A549 (cell line): ENCODE measurements at regions not wholly inside any gene's neighbourhood (a gene's known extent, or its start where the extent isn't known, plus 50 kb on each side); places are given as distances from the start of the nearest gene placed in this dataset.
"Not testable (repeated sequence)": the region's sequence is repeated elsewhere in the genome, so short reads cannot be mapped to it uniquely, and the experiment has no call there.

Source experiments
- CTCF ChIP-seq: fragments of >200 bp; sonication (Bioruptor Twin); formaldehyde crosslinking; IDR thresholded peaks from 3 replicates; pipeline ENCODE4 v1.5.1; 2016
- ESRRA ChIP-seq: fragments of 150-350 bp; IDR thresholded peaks from 2 replicates; pipeline ENCODE4 v1.6.1; 2014; ENCODE audit warnings: mild to moderate bottlenecking, low read length, borderline replicate concordance
- MAX ChIP-seq: IDR thresholded peaks from 2 replicates; pipeline ENCODE4 v1.6.1; 2012
- POLR2A ChIP-seq: IDR thresholded peaks from 2 replicates; pipeline ENCODE4 v1.6.1; 2012; ENCODE audit warnings: mild to moderate bottlenecking, low read length
- POLR2AphosphoS2 ChIP-seq: conservative IDR thresholded peaks from 2 replicates; pipeline ENCODE4 v1.6.1; 2012; ENCODE audit warnings: low read length, improper control_type of control experiment, inconsistent platforms
- REST ChIP-seq: fragments of 200-600 bp; sonication (generic); IDR thresholded peaks from 2 replicates; pipeline ENCODE4 v1.6.1; 2016; ENCODE audit warnings: antibody characterized with exemption, mild to moderate bottlenecking, moderate library complexity

GRCh38 chr15:22259151-22259750 lies 178.9 kb downstream of the OR4M2 start:
- TF ChIP-seq POLR2A, REST, POLR2AphosphoS2, CTCF, ESRRA, MAX: not testable (repeated sequence)
